ENCODE measurements at regions not wholly inside any gene's neighbourhood (a gene's known extent, or its start where the extent isn't known, plus 50 kb on each side); places are given as distances from the start of the nearest gene placed in this dataset.

GRCh38 chr6:97915537-97915936, 632.5 kb upstream of the MMS22L start:
- no peak for ATAC-seq
- TF ChIP-seq GLIS3 (CRISPR knock-in tag; IDR thresholded peaks at IDR 0.05) (no peak), ZFP30 (CRISPR knock-in tag; IDR thresholded peaks at IDR 0.05) (no peak), CSRNP3 (CRISPR knock-in tag; IDR thresholded peaks at IDR 0.05) (no peak), ZNF70 (CRISPR knock-in tag; IDR thresholded peaks at IDR 0.05) (no peak), TSHZ2 (CRISPR knock-in tag; IDR thresholded peaks at IDR 0.05) (no peak), PATZ1 (CRISPR knock-in tag; IDR thresholded peaks at IDR 0.05; ENCODE audit: borderline replicate concordance) (no peak), ZC3H10 (CRISPR knock-in tag; IDR thresholded peaks at IDR 0.05) (no peak), ZNF8 (CRISPR knock-in tag; IDR thresholded peaks at IDR 0.05) (no peak), POU6F1 (CRISPR knock-in tag; IDR thresholded peaks at IDR 0.05; ENCODE audit: borderline replicate concordance, low read depth) (no peak), ESRRG (CRISPR knock-in tag; IDR thresholded peaks at IDR 0.05) (no peak), ARNTL (CRISPR knock-in tag; IDR thresholded peaks at IDR 0.05; ENCODE audit: borderline replicate concordance, low read depth) (no peak), BACH2 (CRISPR knock-in tag; IDR thresholded peaks at IDR 0.05; ENCODE audit: borderline replicate concordance) (no peak), CREB5 (CRISPR knock-in tag; IDR thresholded peaks at IDR 0.05; ENCODE audit: low read depth) (no peak), PPARA (CRISPR knock-in tag; IDR thresholded peaks at IDR 0.05; ENCODE audit: borderline replicate concordance) (no peak), TOX (CRISPR knock-in tag; IDR thresholded peaks at IDR 0.05; ENCODE audit: borderline replicate concordance) (no peak), RARB (CRISPR knock-in tag; IDR thresholded peaks at IDR 0.05) (no peak), ISL1 (CRISPR knock-in tag; IDR thresholded peaks at IDR 0.05) (no peak), SNAI2 (CRISPR knock-in tag; IDR thresholded peaks at IDR 0.05) (no peak), CSDC2 (CRISPR knock-in tag; IDR thresholded peaks at IDR 0.05) (no peak), OSR1 (CRISPR knock-in tag; IDR thresholded peaks at IDR 0.05) (no peak)

- ATAC-seq = no peak
- no peak for TF ChIP-seq RARB (CRISPR knock-in tag; IDR thresholded peaks at IDR 0.05)
- no peak for TF ChIP-seq ISL1 (CRISPR knock-in tag; IDR thresholded peaks at IDR 0.05)
- no peak for TF ChIP-seq BACH2 (CRISPR knock-in tag; IDR thresholded peaks at IDR 0.05; ENCODE audit: borderline replicate concordance)
- TF ChIP-seq ZNF70 (CRISPR knock-in tag; IDR thresholded peaks at IDR 0.05) = no peak
- TF ChIP-seq CSDC2 (CRISPR knock-in tag; IDR thresholded peaks at IDR 0.05) = no peak
- TF ChIP-seq TCF4 (CRISPR knock-in tag; IDR thresholded peaks at IDR 0.05; ENCODE audit: borderline replicate concordance) = no peak
- TF ChIP-seq POU6F1 (CRISPR knock-in tag; IDR thresholded peaks at IDR 0.05; ENCODE audit: borderline replicate concordance, low read depth) = no peak
- no peak for TF ChIP-seq ZC3H10 (CRISPR knock-in tag; IDR thresholded peaks at IDR 0.05)
- no peak for TF ChIP-seq TSHZ2 (CRISPR knock-in tag; IDR thresholded peaks at IDR 0.05)
Observed at GRCh38 chr6:97917369-97917768, 634.4 kb upstream of the MMS22L start.

Measured in SK-N-SH treated with all-trans-retinoic acid at 6 μM for 48 hours (cell line).